ENCODE measurements at regions not wholly inside any gene's neighbourhood (a gene's known extent, or its start where the extent isn't known, plus 50 kb on each side); places are given as distances from the start of the nearest gene placed in this dataset.
A peak's percentile ranks its signal among the peaks of the same experiment; 100 is the strongest.
"Not testable (repeated sequence)": the region's sequence is repeated elsewhere in the genome, so short reads cannot be mapped to it uniquely, and the experiment has no call there.

DNA sequence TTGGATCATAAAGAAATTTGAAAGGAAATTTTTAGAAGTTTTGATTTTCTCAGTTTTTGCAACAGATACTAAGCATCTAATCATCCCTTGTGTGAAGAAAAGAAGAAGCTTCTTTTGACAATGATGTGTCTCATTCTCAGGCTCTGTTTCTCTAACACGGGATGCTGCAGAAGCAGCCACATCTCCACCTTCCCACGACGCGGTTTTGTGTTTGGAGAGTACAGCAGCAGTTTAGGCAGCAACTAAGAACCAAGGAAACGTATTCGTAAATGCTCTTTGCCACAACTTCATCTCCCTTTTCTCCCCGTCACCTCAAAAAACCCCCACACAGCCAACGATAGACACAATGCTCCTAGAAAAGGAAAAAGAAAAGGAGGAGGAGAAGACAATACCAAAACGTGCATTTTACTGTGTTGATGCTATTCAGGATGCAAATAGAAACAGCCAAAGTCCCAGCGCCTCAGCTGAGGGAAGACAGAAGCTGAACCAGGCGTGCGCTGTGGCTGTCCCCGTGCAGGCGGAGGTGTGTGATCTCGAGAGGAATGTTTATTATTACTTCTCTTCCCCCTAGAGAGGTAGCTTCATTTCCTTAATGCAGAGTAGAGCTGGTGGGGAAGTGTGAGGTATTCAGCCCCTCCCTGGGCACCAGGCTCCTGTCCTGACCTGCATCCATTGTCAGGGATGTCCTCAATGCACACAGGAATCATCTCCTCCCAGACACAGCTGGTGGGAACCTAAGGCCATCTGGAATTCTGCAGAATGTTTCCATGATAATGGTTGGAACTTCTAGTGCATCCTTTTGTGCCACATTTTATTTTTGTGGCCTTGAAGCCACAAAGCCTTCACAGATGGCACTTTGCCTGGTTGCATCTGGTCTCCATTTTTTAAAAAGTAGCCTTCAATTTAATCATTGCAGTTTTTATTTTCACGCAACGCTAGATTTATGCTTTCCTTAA, 174.6 kb upstream of the KLF6 start:
- DNase-seq (ENCODE audit: low read depth), result no peak

GRCh38 chr10:3958472-3958996, 173.5 kb upstream of the KLF6 start:
- no peak for DNase-seq (ENCODE audit: low read depth)

DNA sequence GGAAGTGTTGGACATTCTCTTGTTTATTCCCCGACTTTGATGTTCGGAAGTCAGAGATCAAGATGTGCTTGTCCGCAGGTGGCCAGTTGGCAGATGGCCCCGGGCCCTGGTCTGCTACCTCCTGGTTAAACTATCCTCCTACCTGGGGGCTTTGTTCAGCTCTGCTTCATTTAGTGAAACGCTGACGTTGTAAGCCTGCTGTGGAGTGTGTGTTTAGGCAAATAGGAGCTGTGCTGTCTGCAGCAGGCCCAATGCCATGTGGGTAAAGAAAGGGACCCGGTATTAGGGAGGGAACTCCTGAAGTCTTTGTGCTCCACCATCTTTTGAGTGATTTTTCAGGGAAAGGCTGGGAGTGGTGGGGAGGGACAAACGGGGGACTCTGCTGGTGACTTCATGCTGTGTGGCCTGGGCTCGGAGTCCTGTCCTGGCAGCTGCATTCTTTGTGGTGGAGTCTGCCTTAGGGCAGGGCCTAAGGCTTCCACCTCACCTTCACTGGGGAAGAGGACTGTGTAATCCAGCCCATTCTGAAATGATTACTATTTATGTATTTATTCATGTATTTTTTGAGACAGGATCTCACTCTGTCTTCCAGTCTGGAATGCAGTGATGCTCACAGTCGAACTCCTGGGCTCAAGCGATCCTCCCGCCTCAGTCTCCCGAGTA, 171.1 kb upstream of the KLF6 start:
- no peak for DNase-seq (ENCODE audit: low read depth)

- no peak for DNase-seq (ENCODE audit: low read depth)
These were observed 170.5 kb upstream of the KLF6 start for GRCh38 chr10:3955493-3955892.

DNA sequence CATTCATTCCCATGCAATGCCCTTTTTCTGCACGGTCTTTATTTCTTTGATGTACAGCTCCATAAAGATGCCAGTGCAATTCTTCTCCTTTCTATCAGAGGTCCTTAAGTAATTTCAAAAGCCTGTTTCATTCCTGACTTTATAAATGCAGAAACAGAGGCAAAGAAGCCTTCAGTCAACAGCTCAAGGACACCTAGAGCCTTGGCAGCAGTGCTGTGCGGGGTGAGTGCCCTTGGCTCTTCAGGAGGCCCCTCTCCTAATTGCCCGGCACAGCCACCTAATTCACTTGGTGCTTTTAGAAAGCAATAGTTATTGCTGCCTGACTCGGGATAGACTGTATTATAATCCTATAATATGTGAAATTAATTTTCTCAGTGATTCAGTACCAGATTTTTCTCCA, 169.6 kb upstream of the KLF6 start:
- DNase-seq (ENCODE audit: low read depth), result no peak

DNA sequence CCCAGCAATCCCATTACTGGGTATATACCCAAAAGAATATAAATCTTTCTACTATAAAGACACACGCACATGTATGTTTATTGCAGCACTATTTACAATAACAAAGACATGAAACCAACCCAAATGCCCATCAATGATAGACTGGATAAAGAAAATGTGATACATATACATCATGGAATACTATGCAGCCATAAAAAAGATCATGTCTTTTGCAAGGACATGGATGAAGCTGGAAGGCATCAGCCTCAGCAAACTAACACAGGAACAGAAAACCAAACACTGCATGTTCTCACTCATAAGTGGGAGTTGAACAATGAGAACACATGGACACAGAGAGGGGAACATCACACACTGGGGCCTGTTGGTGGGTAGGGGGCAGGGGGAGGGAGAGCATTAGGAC, 169.0 kb upstream of the KLF6 start:
- not testable (repeated sequence) for DNase-seq (ENCODE audit: low read depth)

DNA sequence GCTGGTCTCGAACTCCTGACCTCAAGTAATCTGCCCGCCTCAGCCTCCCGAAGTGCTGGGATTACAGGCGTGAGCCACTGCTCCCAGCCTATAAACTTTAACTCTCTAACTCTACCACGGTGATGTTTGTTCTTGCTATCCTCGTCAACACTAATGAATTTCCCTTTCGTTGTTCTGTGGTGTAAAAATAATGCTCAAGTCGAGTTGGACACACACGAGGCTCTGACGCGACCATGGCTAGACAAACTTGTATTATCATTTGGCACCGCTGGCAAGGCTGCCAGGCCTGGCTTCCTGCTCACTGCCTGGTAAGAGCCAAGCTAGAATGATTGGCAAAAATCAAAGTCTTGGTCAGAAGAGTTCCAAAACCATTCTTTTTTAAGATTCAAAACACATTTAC, 167.0 kb upstream of the KLF6 start:
- DNase-seq (ENCODE audit: low read depth), result no peak

DNA sequence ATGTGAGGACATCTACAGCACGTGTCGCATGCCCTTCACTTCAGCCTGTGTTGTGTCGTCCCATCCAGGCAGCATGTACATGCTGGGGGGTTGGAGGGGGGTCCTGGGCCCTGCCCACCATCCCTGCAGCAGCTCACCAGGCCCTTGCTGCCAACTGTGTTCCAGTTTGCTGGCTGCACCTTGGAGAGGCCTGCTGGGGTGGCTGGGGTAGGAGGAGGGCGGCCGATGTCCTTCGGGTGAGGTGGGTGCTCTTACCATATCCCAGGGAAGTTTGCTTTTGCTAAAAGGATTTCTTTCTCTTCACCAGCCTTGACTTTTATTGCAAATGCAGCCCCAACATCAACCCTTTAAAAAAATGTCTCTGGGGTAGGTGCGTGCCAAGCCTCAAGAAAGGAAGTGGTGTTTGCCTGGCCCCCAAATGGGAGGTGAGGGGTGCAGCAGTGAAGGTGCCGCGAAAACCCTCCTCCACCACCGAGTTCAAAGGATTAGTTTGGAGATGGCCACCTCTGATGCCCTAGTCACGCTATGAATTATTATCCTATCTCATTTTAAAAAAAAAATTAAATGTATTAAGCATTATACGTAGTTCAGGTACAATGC, 165.8 kb upstream of the KLF6 start:
- DNase-seq (ENCODE audit: low read depth), result no peak

DNA sequence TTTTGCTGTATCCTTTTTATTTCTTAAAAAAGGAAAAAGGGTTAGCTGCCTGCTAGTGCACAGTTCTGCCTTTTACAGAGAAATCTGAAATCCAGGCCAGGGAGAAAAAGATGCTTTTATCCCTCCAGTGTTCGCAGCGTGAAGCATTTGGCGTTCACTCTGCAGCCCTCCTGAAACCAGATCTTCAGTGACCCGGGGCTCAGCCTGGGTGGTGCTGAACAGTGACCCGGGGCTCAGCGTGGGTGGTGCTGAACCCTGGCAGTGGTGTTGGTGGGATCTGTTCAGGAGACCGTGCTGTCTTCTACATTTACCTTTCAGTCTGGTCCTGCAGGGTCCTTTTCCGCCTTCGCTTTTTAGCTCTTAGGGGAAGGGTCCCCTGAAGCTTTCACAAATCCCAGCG, 164.7 kb upstream of the KLF6 start:
- no peak for DNase-seq (ENCODE audit: low read depth)

DNA sequence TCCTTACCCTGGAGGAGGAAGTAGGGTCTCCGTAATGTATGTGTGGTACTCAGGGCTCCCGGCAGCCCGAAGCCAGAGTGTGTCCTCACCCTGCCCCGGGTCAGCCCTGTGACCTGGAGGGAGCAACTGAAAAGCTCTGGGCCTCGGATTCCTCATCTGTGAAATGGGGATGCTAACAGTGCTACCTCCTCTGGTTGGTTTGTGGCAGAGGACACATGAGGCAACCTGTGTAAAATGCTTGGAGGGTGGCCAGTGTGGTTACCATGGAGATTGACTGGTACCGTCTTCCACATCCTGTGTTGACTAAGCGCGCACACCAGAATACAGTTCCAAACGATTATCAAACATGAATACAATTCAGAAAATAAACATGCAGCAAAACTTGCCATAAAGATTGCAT, 163.8 kb upstream of the KLF6 start:
- peak; percentile 39 for DNase-seq (ENCODE audit: low read depth)

- no peak for DNase-seq (ENCODE audit: low read depth)
These were observed 161.5 kb upstream of the KLF6 start for GRCh38 chr10:3946234-3947229.

GRCh38 chr10:3945026-3945425, 160.0 kb upstream of the KLF6 start:
- DNase-seq (ENCODE audit: low read depth), result no peak

- no peak for DNase-seq (ENCODE audit: low read depth)
These were observed 159.6 kb upstream of the KLF6 start for GRCh38 chr10:3944591-3944990.

DNA sequence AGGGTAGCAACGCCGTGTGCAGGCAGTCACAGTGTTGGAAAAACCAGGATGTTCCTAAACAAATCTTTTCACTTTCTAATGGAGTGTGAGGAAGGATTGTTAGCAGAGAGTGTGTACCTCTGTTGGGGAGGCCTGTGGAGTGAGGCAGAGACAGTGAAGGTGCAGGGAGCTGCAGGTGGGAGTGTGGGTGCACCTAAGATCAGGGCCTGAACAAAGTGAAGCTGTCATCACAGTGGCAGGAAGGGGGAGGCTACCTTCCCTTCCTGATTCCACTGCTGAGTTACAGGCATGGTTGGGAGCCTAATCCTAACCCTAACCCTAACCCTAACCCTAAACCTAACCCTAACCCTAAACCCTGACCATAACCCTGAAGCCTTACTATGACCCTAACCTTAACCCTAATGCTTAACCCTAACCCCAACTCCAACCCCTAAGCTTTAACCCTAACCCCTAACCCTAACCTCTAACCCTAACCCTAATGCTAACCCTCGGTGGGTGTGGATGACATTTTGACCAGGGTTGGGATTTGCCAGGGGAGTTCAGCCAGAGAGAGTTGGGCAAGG, 158.8 kb upstream of the KLF6 start:
- no peak for DNase-seq (ENCODE audit: low read depth)

DNA sequence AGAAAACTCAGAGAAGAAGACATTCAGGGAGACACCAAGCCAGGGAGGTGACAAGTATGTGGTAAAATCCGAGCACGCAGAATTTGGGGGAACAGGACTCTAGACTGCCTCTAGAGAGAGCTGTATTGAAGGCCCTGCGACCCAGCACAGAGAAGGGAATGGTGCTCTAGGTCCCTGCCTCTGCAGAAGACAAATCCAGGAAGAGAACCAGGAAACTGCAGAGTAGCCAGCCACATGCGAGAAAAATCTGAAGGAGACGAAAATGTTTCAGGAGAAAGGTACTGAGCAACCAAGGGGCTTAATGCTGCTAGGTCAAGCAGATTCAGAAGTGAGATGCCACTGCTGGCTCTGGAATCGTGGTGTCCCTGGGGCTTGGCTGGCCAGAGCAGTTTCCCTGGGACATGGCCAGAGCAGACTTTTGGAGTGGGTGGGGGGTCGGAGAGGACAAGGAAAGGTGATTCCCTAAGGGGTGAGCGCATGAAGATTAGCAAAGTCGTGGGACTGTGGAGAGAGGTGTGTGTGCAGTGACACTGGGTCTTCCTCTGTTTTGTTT, 158.0 kb upstream of the KLF6 start:
- DNase-seq (ENCODE audit: low read depth), result no peak

- no peak for DNase-seq (ENCODE audit: low read depth)
These were observed 156.7 kb upstream of the KLF6 start for GRCh38 chr10:3941676-3942075.

DNA sequence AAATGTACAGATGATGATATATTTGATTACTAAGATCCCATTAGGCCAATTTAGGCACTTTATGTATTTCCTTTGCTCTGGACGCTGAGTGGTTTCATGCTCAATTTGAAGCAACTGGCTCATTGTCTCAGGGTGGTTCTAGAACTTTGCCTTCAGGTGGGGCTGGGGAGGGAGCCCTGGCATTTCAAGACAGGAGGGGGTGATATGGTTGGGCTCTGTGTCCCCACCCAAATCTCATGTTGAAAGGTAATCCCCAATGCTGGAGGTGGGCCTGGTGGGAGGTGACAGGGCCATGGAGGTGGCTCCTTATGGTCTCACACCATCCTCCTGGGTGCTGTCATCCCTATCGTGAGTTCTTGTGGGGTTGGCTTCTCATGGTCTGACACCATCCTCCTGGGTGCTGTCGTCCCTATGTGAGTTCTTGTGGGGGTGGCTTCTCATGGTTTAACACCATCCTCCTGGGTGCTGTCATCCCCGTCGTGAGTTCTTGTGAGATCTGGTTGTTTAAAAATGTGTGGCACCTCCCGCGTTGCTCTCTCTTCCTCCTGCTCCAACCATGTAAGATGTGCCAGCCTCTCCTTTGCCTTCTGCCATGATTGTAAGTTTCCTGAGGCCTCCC, 151.5 kb upstream of the KLF6 start:
- DNase-seq (ENCODE audit: low read depth), result no peak

- DNase-seq (ENCODE audit: low read depth), result peak; percentile 36
These were observed 150.9 kb upstream of the KLF6 start for GRCh38 chr10:3935933-3936359.

- peak; percentile 86 for DNase-seq (ENCODE audit: low read depth)
These were observed 150.1 kb upstream of the KLF6 start for GRCh38 chr10:3935141-3935540.

DNA sequence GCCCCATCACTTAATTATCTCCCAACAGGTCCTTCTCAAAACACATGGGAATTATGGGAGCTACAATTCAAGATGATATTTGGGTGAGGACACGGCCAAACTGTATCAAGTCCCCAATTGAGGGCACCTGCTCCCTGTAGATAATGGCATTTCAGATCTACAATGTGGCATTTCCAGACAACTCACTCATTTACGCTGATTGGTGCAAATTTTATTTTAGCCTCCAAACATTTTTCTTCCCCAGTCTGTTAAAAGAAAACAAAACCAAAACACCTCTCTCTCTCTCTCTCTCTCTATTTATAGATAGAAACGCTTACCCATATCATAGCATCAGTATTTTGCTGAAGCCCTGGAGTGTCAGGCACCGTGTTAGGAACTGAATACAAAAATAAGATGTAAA, 148.7 kb upstream of the KLF6 start:
- no peak for DNase-seq (ENCODE audit: low read depth)

Measured in EH (cell line).